ENCODE measurements at regions not wholly inside any gene's neighbourhood (a gene's known extent, or its start where the extent isn't known, plus 50 kb on each side); places are given as distances from the start of the nearest gene placed in this dataset.
A peak's percentile ranks its signal among the peaks of the same experiment; 100 is the strongest.

DNA sequence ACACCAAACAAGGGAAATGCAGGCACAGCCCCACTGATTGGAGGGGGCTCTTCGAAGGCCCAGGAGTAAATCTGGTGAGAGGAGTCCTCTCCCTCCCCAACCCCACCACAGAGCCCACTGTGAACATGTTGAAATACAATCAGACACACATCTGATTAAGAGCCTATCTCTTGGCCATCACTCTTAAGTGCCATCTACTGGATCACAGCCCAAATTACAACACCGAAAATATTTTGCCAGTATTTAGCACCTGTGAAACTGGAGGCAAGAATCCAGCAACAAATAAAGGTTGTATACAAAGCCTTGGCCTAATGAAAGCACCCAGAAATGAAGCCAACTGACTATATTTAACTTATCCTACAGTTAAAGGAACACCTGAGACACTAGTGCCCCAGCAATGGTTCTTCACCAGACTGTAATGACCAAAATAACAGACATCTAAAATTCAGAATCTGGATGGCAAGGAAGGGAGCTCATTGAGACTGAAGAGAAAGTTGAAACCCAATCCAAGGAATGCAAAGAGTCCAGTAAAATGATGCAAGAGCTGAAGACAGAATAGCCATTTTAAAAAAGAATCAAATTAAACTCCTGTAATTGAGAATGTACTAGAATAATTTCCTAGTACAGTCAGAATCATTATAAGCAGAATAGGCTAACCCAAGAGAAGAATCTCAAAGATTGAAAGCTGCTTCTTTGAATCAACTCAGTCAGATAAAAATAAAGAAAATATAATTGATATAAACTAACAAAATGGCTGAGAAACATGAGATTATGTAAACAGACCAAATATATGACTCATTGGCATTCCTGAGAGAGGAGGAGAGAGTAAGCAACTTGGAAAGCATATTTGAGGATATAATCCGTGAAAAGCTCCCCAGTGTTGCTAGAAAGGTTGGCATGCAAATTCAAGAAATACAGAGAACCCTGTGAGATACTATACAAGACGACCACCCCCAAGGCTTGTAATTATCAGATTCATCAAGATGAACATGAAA is 1117.0 kb downstream of the FLRT2 start:
- TF ChIP-seq CTCF (IDR thresholded peaks at IDR 0.05), result peak in 1 of 4 donors; percentile 17
- no peak for TF ChIP-seq POLR2A (IDR thresholded peaks at IDR 0.05)

Data from right lobe of liver (tissue), 4 donors.